GM12878 (cell line): ENCODE measurements at regions not wholly inside any gene's neighbourhood (a gene's known extent, or its start where the extent isn't known, plus 50 kb on each side); places are given as distances from the start of the nearest gene placed in this dataset.

Source experiments
- ATAC-seq: fragments of 200-7000 bp; cut with Tn5 transposase; 3 replicates; pipeline ENCODE4 v1.9.1; 2020; ENCODE audit warnings: mild to moderate bottlenecking, moderate library complexity
- BruUV-seq: library from RNA; stranded (reverse); fragments of 400-500 nt; replicated peaks from 2 replicates; lab custom pipeline; 2021; lab: Mats Ljungman, UMichigan
- CTCF ChIA-PET: fragments of 300-600 bp; sonication (Branson Sonifier 250); formaldehyde crosslinking; extraction: SDS; loops from one replicate; lab custom pipeline; 2021; ENCODE audit warnings: inconsistent platforms; lab: Yijun Ruan, JAX
- POLR2A ChIA-PET: fragments of 350-600 bp; formaldehyde crosslinking; extraction: SDS; loops from one replicate; lab custom pipeline; 2021; ENCODE audit warnings: inconsistent platforms; lab: Charles Lee
- RAD21 ChIA-PET: fragments of 300-600 bp; sonication (Branson Sonifier 250); formaldehyde crosslinking; loops from one replicate; lab custom pipeline; 2023; ENCODE audit warnings: antibody characterized with exemption; ENCODE audit not compliant: unreplicated experiment; lab: Charles Lee
- SMC1A ChIA-PET: fragments of 300-600 bp; sonication (Branson Sonifier 250); formaldehyde crosslinking; loops from one replicate; lab custom pipeline; 2023; ENCODE audit not compliant: unreplicated experiment, uncharacterized antibody; lab: Charles Lee
- DNase-seq: peaks from one replicate; pipeline ENCODE4 v3.0.0-alpha.2; 2011; ENCODE audit warnings: low read depth, low spot score
- FAIRE-seq: peaks from 3 replicates; lab custom pipeline; 2011; peaks lifted over from hg19 to GRCh38; lab: Jason Lieb, UNC
- H2AFZ ChIP-seq: 2 replicates; pipeline ENCODE4 v1.6.0; 2011; ENCODE audit warnings: low read depth, low read length, control low read depth; ENCODE audit not compliant: control insufficient read depth
- H3K27ac ChIP-seq: 2 replicates; pipeline ENCODE4 v1.5.1; 2011; ENCODE audit warnings: control low read depth; ENCODE audit not compliant: control insufficient read depth, insufficient read depth
- H3K27me3 ChIP-seq, 2 experiments: replicated peaks in 1 of 2; 2 replicates each; pipeline versions ENCODE4 v1.6.0 to v1.6.1; 2011; ENCODE audit warnings: low read length in 1 of 2; ENCODE audit not compliant: control insufficient read depth in 2 of 2, insufficient read depth in 2 of 2
- H3K36me3 ChIP-seq, 2 experiments: 2 replicates each; pipeline ENCODE4 v1.5.1; 2011; ENCODE audit warnings: low read length in 1 of 2; ENCODE audit not compliant: control insufficient read depth in 2 of 2, insufficient read depth in 2 of 2
- H3K4me1 ChIP-seq: 2 replicates; pipeline ENCODE4 v1.6.1; 2011; ENCODE audit warnings: mild to moderate bottlenecking, low read length, moderate library complexity, mixed read lengths; ENCODE audit not compliant: control insufficient read depth, insufficient read depth
- H3K4me2 ChIP-seq: 2 replicates; pipeline ENCODE4 v1.6.0; 2011; ENCODE audit warnings: control low read depth; ENCODE audit not compliant: control insufficient read depth, insufficient read depth
- H3K4me3 ChIP-seq: fragments of 200-600 bp; sonication (generic); 2 replicates; pipeline ENCODE4 v1.5.1; 2016
- H3K79me2 ChIP-seq: 2 replicates; pipeline ENCODE4 v1.6.0; 2011; ENCODE audit warnings: low read length; ENCODE audit not compliant: control insufficient read depth, insufficient read depth
- H3K9ac ChIP-seq: 2 replicates; pipeline ENCODE4 v1.8.0; 2011; ENCODE audit warnings: low read length, control low read depth, mixed read lengths; ENCODE audit not compliant: control insufficient read depth, insufficient read depth
- H3K9me3 ChIP-seq: replicated peaks from 3 replicates; pipeline ENCODE4 v1.5.1; 2011; ENCODE audit warnings: mild to moderate bottlenecking, low read length; ENCODE audit not compliant: control insufficient read depth, insufficient read depth
- H4K20me1 ChIP-seq: 2 replicates; pipeline ENCODE4 v1.6.0; 2011; ENCODE audit not compliant: control insufficient read depth, insufficient read depth
- CBX5 ChIP-seq: sonication (generic); IDR thresholded peaks from 2 replicates; pipeline ENCODE4 v1.6.1; 2016; ENCODE audit warnings: low read depth, moderate library complexity, mild to moderate bottlenecking, inconsistent platforms
- NR2C2 ChIP-seq: IDR thresholded peaks from 2 replicates; pipeline ENCODE4 v1.6.1; 2011; ENCODE audit warnings: borderline replicate concordance, low read depth; ENCODE audit not compliant: control insufficient read depth, insufficient read length
- POLR2AphosphoS5 ChIP-seq: IDR thresholded peaks from 2 replicates; pipeline ENCODE4 v1.6.1; 2011; ENCODE audit warnings: mild to moderate bottlenecking, low read length, inconsistent platforms
- PRDM15 ChIP-seq: fragments of 450-650 bp; formaldehyde crosslinking; IDR thresholded peaks from 2 replicates; pipeline ENCODE4 v1.4.0; 2020; ENCODE audit warnings: mild to moderate bottlenecking, moderate library complexity
- RELB ChIP-seq: fragments of 450-650 bp; IDR thresholded peaks from 2 replicates; pipeline ENCODE4 v1.6.1; 2017; ENCODE audit warnings: low read depth, mild to moderate bottlenecking, moderate library complexity
- TARDBP ChIP-seq: IDR thresholded peaks from 2 replicates; pipeline ENCODE4 v1.6.1; 2016; ENCODE audit warnings: borderline replicate concordance
- in situ Hi-C: fragments of 300-500 bp; cut with MboI; formaldehyde crosslinking; loops from 9 replicates; pipeline ENCODE4 v1.14.3; 2018; ENCODE audit warnings: mixed read lengths
- intact Hi-C: fragments of 100-400 bp; cut with micrococcal nuclease; formaldehyde crosslinking; loops from one replicate; pipeline ENCODE4 v1.14.2; 2022; ENCODE audit not compliant: unreplicated experiment

- TF ChIP-seq PRDM15 (CRISPR knock-in tag), result no peak
- TF ChIP-seq NR2C2, result no peak
- TF ChIP-seq TARDBP, result no peak
Measured at GRCh38 chr7:159329818-159330378, 185.2 kb upstream of the VIPR2 start (continued).

GRCh38 chr7:159328096-159328495 lies 183.4 kb upstream of the VIPR2 start:
- Histone ChIP-seq H3K36me3 (no peaks in the 10 kb centered on the region), H3K27ac (no peak overlapping the region), H3K79me2 (no peaks in the 10 kb centered on the region), H3K4me2 (no peak overlapping the region), H2AFZ (no peak overlapping the region), H3K4me3 (no peak overlapping the region), H3K9me3 (peaks cover 1% of the 10 kb centered on the region; the same call in 1 of the 3 replicates), H4K20me1 (no peaks in the 10 kb centered on the region), H3K4me1 (no peaks in the 10 kb centered on the region), H3K9ac (no peak overlapping the region), H3K27me3 (no peaks in the 10 kb centered on the region)
- in situ Hi-C loops (no loop called here), intact Hi-C loops (no loop called here)
- ChIA-PET CTCF (no interaction called here), RAD21 (no interaction called here), SMC1A (no interaction called here), POLR2A (no interaction called here)
- ATAC-seq (no peak), DNase-seq (no peak), FAIRE-seq (no peak)
- BruUV-seq, result no TSS peak
- 0 out of 2 replicates have a peak, but pooled peaks have one; percentile 55 for TF ChIP-seq CBX5
- 0 out of 2 replicates have a peak, but pooled peaks have one; percentile 39 for TF ChIP-seq RELB
- TF ChIP-seq POLR2AphosphoS5, result no peak
